ENCODE measurements at regions not wholly inside any gene's neighbourhood (a gene's known extent, or its start where the extent isn't known, plus 50 kb on each side); places are given as distances from the start of the nearest gene placed in this dataset.

DNA sequence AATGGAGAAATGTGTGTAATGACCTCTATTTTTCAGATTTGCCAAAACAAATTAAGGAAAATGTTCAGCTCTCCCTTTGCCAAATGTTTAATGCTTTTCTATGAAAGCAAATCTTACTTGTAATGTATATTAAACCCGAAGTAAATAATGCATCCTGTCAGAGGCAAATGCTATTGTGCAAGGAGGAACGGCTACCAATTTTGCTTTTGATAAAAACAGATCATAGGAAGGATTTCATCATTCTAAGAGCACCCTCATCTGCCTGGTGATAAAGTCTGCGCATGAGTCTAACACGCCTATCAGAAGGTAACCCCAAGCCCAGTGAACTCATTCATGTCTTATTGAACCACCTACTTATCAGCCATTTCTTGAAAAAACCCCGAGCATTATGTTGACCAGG, 412.4 kb upstream of the MKI67 start:
- H3K9ac ChIP-seq (ENCODE audit: low read depth, low read length) = no peak overlapping the region
- ATAC-seq (ENCODE audit: insufficient read depth, low read depth) (no peak), DNase-seq (no peak)
- H3K27me3 ChIP-seq (ENCODE audit: insufficient read depth, low read length, poor library complexity) = peaks cover 33% of the 10 kb centered on the region
- H3K4me1 ChIP-seq (ENCODE audit: insufficient read depth, low read length) = no peaks in the 10 kb centered on the region; the same call in 1 of the 2 replicates
- H2AFZ ChIP-seq (ENCODE audit: low read depth, low read length) = no peak overlapping the region
- no peaks in the 10 kb centered on the region for H3K36me3 ChIP-seq (ENCODE audit: insufficient read depth, low read length)
- H3K79me2 ChIP-seq (ENCODE audit: insufficient read depth, low read length) = no peaks in the 10 kb centered on the region
- H3K4me3 ChIP-seq (ENCODE audit: low read depth in 1 of 2, low read length in 2 of 2) = no peak overlapping the region
- TF ChIP-seq, protein P1, sequence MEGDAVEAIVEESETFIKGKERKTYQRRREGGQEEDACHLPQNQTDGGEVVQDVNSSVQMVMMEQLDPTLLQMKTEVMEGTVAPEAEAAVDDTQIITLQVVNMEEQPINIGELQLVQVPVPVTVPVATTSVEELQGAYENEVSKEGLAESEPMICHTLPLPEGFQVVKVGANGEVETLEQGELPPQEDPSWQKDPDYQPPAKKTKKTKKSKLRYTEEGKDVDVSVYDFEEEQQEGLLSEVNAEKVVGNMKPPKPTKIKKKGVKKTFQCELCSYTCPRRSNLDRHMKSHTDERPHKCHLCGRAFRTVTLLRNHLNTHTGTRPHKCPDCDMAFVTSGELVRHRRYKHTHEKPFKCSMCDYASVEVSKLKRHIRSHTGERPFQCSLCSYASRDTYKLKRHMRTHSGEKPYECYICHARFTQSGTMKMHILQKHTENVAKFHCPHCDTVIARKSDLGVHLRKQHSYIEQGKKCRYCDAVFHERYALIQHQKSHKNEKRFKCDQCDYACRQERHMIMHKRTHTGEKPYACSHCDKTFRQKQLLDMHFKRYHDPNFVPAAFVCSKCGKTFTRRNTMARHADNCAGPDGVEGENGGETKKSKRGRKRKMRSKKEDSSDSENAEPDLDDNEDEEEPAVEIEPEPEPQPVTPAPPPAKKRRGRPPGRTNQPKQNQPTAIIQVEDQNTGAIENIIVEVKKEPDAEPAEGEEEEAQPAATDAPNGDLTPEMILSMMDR (IDR thresholded peaks at IDR 0.05; ENCODE audit: borderline replicate concordance, extremely low read depth, low read length, poor library complexity, severe bottlenecking) = no peak
- TF ChIP-seq EZH2 (IDR thresholded peaks at IDR 0.05; ENCODE audit: borderline replicate concordance, low read depth, low read length, severe bottlenecking) = no peak
- no peak overlapping the region for H3K4me2 ChIP-seq (ENCODE audit: insufficient read depth, low read length)
- H4K20me1 ChIP-seq (ENCODE audit: insufficient read depth, low read length) = no peaks in the 10 kb centered on the region
- no peak overlapping the region for H3K27ac ChIP-seq (ENCODE audit: low read length)
- no peaks in the 10 kb centered on the region for H3K9me3 ChIP-seq (ENCODE audit: insufficient read depth, low read length, severe bottlenecking)

DNA sequence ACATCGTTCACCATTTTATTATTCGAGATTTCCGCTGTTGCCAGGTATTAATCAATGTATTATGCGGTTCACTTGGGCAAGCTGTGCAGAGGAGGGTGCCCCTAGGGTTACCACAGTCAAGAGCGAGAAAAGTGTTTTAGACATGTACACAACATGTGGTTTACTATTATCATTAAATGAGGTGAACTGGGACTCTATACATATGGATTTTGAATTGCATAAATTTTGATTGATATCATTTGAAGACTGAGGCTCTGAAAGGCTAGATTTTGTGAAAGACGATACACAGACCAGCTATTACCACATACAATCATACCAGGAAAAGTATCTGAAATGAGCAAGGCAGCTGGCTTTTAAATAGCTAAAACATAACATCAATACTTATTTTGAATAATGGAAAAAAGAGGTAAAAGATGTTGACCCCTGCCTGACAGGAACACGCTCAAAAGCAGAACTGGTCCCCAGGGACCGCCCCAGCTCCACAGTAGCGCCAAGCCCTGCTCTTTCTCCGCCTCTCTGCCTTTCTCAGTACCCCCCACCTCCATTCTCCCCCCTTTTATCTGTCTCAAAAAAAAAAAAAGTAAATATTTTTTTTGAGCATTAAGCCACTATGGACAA, 413.4 kb upstream of the MKI67 start:
- DNase-seq (no peak), ATAC-seq (ENCODE audit: insufficient read depth, low read depth) (no peak)
- Histone ChIP-seq H3K27me3 (ENCODE audit: insufficient read depth, low read length, poor library complexity) (peaks cover 33% of the 10 kb centered on the region), H3K4me3 (ENCODE audit: low read depth in 1 of 2, low read length in 2 of 2) (no peak overlapping the region), H3K4me1 (ENCODE audit: insufficient read depth, low read length) (no peaks in the 10 kb centered on the region; the same call in 1 of the 2 replicates), H3K27ac (ENCODE audit: low read length) (no peak overlapping the region), H2AFZ (ENCODE audit: low read depth, low read length) (no peak overlapping the region), H3K79me2 (ENCODE audit: insufficient read depth, low read length) (no peaks in the 10 kb centered on the region), H3K9ac (ENCODE audit: low read depth, low read length) (no peak overlapping the region), H3K4me2 (ENCODE audit: insufficient read depth, low read length) (no peak overlapping the region), H4K20me1 (ENCODE audit: insufficient read depth, low read length) (no peaks in the 10 kb centered on the region), H3K9me3 (ENCODE audit: insufficient read depth, low read length, severe bottlenecking) (no peaks in the 10 kb centered on the region), H3K36me3 (ENCODE audit: insufficient read depth, low read length) (no peaks in the 10 kb centered on the region)
- TF ChIP-seq, protein P1 (IDR thresholded peaks at IDR 0.05; ENCODE audit: borderline replicate concordance, extremely low read depth, low read length, poor library complexity, severe bottlenecking) = no peak
- no peak for TF ChIP-seq EZH2 (IDR thresholded peaks at IDR 0.05; ENCODE audit: borderline replicate concordance, low read depth, low read length, severe bottlenecking)

DNA sequence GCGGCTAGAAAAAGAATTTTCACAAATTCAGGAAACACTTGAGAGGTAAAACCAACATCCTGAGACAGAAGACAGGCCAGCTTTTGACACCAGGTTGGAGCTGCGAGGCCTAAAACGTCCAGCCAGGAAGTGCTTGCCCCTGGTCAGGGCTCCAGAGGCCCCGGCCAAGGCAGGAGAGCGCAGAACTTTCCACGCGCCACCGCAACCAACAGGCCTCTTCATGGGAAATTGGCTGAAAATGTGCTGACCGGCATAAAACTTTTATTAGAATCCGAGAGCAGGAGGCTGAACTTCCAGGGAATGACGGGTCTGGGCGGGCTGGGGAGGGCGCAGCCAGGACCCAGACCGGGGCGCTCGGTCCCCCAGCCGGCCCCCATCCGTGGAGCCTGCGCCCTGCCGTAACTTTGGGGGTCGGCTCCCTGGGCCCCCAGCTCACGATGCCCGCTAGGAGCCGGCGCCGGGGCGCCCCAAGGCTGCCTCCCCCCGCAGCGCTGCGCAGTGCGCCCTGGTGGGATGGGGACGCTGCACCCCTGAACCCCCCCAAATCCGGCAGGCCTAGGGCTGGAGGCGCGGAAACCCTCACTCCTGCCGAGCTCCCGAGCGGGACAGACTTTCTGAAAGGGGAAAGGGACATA, 414.0 kb upstream of the MKI67 start:
- no peak overlapping the region for H3K27ac ChIP-seq (ENCODE audit: low read length)
- H3K9ac ChIP-seq (ENCODE audit: low read depth, low read length) = no peak overlapping the region

More for the DNA sequence above, 414.0 kb upstream of the MKI67 start:
- no peak overlapping the region for H3K4me3 ChIP-seq (ENCODE audit: low read depth in 1 of 2, low read length in 2 of 2)
- H3K27me3 ChIP-seq (ENCODE audit: insufficient read depth, low read length, poor library complexity) = peaks cover 32% of the 10 kb centered on the region
- no peaks in the 10 kb centered on the region for H3K36me3 ChIP-seq (ENCODE audit: insufficient read depth, low read length)
- H4K20me1 ChIP-seq (ENCODE audit: insufficient read depth, low read length) = no peaks in the 10 kb centered on the region
- H2AFZ ChIP-seq (ENCODE audit: low read depth, low read length) = no peak overlapping the region
- no peaks in the 10 kb centered on the region for H3K9me3 ChIP-seq (ENCODE audit: insufficient read depth, low read length, severe bottlenecking)
- no peak for DNase-seq
- TF ChIP-seq, protein P1 (IDR thresholded peaks at IDR 0.05; ENCODE audit: borderline replicate concordance, extremely low read depth, low read length, poor library complexity, severe bottlenecking) = no peak
- no peak for TF ChIP-seq EZH2 (IDR thresholded peaks at IDR 0.05; ENCODE audit: borderline replicate concordance, low read depth, low read length, severe bottlenecking)
- H3K4me2 ChIP-seq (ENCODE audit: insufficient read depth, low read length) = no peak overlapping the region
- H3K79me2 ChIP-seq (ENCODE audit: insufficient read depth, low read length) = no peaks in the 10 kb centered on the region
- ATAC-seq (ENCODE audit: insufficient read depth, low read depth) = no peak
- H3K4me1 ChIP-seq (ENCODE audit: insufficient read depth, low read length) = no peaks in the 10 kb centered on the region; the same call in 1 of the 2 replicates
